ENCODE measurements at regions not wholly inside any gene's neighbourhood (a gene's known extent, or its start where the extent isn't known, plus 50 kb on each side); places are given as distances from the start of the nearest gene placed in this dataset.

DNA sequence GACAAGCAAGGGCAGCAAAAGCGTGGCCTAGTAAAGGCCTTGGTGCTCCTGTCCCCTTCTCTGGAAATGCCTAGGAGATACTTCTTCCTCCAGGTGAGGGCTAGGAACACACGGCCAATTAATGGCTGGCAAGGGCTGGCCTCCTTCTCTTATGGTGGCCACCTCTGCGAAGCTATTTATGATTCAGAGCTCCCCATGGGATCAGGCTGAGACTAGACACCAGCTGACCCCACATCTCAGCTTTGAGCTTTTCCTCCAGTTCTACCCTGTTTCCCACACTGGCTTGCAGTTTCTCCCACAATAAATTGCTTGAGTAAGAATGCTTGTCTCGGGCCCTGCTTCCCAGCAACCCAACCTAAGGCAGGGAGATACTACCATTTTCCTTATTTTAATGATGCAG, 53.7 kb downstream of the CAMK2N1 start:
- no peak for FAIRE-seq
- no peak for DNase-seq (ENCODE audit: insufficient read length, low spot score)
- no peak for TF ChIP-seq POLR2A (IDR thresholded peaks at IDR 0.05; ENCODE audit: low read depth, low read length)

DNA sequence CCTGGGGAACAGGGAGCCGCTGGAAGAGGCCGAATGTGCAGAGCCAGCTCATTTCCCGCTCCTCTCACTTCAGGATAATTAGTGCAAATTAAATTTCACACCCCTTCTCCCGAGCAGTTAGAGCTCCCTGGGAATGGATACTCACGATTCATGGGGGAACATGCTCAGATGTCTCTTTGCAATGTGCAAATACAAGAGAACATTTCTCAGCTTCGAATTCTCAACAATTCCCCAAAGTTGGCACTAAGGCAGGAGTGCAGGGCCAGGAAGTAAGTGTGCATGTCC, 54.9 kb downstream of the CAMK2N1 start:
- FAIRE-seq, result no peak
- TF ChIP-seq POLR2A (IDR thresholded peaks at IDR 0.05; ENCODE audit: low read depth, low read length), result no peak
- no peak for DNase-seq (ENCODE audit: insufficient read length, low spot score)

DNA sequence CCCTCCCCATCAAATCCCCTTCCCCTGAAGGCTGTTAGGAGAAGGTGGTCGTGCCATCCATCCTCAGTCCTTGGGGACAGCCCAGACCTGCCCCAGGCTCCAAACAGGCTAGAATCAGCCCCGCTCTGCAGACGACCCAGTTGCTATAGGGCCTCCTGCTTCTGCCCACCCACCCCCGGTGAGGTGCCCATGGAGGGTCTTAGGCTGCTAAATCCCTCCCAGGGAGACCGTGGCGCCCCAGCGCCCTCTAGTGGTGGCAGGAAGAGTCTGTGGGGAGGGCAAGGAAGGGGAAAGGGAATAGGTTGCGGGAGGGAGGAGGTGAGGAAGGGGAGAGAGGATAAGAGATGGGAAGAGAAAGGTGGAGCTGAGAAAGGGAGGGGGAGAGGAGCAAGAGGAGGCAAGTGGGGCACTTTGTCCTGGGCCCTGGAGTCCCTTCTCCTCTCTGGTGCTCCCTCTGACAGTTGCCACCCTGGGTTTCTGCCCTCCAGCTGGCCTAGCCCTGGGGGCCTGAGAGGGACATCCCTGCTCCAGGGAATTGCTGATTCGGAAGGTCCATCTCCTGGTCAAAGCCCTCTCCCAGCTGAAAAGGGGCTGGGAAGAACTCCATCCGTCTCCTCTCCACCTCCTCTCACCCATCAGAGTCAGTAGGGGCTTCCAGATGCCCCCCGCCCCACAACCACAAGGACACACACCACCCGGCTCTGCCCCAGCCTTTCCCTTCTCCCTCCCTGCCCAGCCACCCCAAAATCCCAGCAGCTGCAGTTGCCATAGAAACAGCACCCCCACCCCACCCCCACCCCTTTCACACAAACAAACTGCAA, 55.4 kb downstream of the CAMK2N1 start:
- no peak for TF ChIP-seq POLR2A (IDR thresholded peaks at IDR 0.05; ENCODE audit: low read depth, low read length)
- DNase-seq (ENCODE audit: insufficient read length, low spot score) (no peak), FAIRE-seq (no peak)

DNA sequence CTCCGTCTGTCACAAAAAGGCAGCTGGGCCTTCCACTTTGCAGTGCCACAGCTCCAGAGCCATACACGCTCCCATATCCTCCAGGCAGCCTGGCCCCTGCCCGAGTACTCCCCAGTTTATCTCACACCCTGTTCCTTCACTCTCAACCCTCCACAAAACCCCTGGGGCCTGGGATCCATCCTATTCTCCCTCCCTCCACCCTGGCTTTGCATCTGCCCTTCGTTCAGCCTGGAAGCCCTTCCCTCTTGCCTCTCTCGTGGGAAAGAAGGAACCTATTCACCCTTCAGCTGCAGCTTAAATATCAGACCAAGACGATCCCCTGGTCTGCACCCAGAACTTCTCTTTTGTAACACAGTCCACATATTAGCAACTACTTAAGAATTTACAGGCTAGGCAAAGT, 56.7 kb downstream of the CAMK2N1 start:
- FAIRE-seq (no peak), DNase-seq (ENCODE audit: insufficient read length, low spot score) (no peak)
- no peak for TF ChIP-seq POLR2A (IDR thresholded peaks at IDR 0.05; ENCODE audit: low read depth, low read length)

DNA sequence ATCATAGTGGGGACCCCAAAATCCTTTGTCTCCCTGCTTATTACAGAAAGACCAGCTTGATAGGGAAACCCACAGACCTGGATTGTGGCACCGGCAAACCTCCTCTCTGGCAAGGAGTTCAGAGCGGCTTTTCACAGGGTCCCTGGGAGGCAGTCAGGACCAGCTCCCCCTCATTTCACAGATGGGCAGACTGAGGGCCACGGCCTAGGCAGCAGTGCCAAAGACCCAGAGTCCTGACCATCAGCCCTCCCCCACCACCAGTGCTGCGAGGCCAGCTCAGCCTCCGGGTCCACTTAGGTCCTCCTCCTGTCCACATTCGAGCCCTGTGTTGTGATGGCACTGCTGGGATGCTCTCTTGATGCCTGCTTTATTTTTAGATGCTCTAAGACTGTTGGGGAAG, 57.2 kb downstream of the CAMK2N1 start:
- DNase-seq (ENCODE audit: insufficient read length, low spot score) (no peak), FAIRE-seq (no peak)
- TF ChIP-seq POLR2A (IDR thresholded peaks at IDR 0.05; ENCODE audit: low read depth, low read length), result no peak

DNA sequence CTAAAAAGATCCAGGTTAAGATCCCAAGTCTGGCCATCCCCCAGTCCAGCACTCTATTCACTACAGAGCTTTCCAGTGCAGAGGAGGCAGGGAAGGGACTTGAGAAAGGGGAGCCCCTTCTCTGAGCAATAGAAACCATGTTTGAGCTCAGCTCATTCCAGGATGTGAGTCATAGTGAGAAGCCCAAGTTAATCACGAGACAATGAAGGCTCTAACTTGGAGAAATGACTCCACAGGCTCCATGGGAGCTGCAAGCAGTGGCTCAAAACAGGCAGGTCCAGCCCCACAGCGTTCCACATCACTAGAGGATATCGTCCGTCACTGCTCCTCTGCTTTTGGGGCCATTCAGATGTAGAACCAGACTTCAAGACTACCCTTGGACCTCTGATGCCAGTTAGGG, 59.1 kb downstream of the CAMK2N1 start:
- FAIRE-seq, result peak; percentile 70
- TF ChIP-seq POLR2A (IDR thresholded peaks at IDR 0.05; ENCODE audit: low read depth, low read length), result no peak

DNA sequence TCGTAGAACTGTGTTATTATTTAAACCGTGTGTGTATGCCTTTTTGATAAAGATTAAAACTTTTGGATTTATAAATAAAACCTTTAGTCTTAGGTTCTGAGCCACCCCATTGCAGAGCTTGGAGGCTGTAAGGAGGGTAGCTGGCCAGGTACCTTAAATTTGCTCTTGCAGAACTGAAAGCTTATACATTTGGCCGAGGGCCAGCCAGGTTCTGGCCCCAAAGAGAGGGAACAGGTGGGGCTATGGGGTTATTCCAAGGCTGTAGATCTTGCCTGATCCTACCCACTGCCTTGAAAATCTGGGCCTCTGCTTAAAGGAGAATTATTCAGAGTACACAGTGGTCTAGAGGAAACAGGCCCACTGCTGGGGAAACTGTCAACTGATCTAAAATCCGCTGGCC, 59.6 kb downstream of the CAMK2N1 start:
- FAIRE-seq (no peak), DNase-seq (ENCODE audit: insufficient read length, low spot score) (no peak)
- TF ChIP-seq POLR2A (IDR thresholded peaks at IDR 0.05; ENCODE audit: low read depth, low read length), result no peak

More for the DNA sequence above, 59.1 kb downstream of the CAMK2N1 start:
- DNase-seq (ENCODE audit: insufficient read length, low spot score), result peak; percentile 51

DNA sequence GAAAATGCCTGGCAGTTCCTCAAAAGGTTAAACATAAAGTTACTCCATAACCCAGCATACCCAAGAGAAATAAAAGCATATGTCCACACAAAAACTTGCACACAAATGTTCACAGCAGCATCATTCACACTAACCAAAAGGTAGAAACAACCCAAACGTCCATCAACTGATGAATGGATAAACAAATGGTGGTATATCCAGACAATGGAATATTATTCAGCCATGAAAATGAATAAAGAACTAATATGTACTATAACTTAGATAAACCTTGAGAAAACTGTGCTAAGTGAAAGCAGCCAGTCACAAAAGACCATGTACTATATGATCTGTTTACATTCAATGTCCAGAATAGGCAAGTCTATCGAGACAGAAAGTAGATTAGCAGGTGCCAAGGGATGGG, 60.4 kb downstream of the CAMK2N1 start:
- no peak for FAIRE-seq
- no peak for TF ChIP-seq POLR2A (IDR thresholded peaks at IDR 0.05; ENCODE audit: low read depth, low read length)
- no peak for DNase-seq (ENCODE audit: insufficient read length, low spot score)

DNA sequence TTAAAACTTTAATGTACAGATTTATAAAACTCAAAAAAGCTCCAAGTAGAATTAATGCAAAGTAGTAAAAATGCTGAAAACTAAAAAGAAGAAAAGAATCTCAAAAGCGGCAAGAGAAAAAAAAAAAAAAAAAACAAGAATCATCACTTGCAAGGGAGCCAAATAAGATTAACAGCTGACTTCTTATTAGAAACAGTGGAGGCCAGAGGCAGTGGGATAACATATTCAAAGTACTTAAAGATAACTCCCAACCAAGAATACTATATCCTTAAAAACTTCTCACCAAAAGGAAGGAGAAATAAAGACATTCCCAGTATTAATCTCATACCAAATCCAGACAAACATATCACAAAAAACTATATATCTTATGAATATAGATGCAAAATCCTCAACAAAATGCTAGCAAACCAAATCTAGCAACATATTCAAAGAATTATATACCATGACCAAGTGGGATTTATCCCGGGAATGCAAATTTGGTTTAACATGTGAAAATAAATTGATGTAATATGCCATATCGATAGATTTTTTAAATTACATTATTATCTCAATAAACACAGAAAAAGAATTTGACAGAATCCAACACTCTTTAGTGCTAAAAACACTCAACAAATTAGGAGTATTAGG, 62.7 kb downstream of the CAMK2N1 start:
- no peak for FAIRE-seq
- TF ChIP-seq POLR2A (IDR thresholded peaks at IDR 0.05; ENCODE audit: low read depth, low read length), result no peak
- DNase-seq (ENCODE audit: insufficient read length, low spot score), result no peak

DNA sequence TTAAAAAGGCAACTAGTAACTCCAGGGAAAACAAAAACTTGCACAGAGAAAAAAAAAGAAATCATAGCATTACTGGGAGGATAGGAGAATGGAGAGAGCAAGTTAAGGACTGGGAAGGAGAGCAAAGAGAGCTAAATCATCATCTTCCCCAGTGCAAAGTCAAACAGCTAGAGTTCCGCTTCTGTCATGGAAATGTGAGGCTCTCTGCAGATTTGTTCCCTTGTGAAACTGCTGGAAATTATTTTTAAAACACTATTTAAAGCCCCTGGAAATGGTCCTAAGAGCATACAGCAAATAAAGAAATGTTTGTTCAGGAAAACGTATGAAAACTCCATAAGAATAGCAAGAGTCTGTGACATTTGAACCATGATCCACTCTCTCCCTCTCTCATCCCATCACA, 64.6 kb downstream of the CAMK2N1 start:
- no peak for FAIRE-seq
- no peak for TF ChIP-seq POLR2A (IDR thresholded peaks at IDR 0.05; ENCODE audit: low read depth, low read length)
- DNase-seq (ENCODE audit: insufficient read length, low spot score), result no peak

DNA sequence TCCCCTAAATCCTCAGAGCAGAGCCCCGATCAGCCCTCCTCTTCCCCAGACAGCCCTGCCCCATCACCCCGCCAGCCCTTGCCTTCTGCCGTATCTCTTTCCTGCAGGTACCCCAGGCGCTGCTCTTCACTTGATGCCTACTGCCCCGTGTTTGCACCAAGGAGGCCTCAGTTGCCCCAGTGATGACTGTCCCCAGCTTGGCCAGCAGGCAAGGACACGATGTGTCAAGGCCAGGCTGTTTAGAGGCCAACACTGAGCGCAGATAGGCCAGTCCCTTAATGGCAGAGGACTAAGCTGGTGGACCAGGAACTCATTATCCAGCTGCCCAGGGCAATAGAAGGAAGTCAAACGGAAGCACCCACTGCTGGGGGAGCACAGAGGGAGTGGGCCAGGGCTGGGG, 68.4 kb downstream of the CAMK2N1 start:
- TF ChIP-seq POLR2A (IDR thresholded peaks at IDR 0.05; ENCODE audit: low read depth, low read length), result no peak
- DNase-seq (ENCODE audit: insufficient read length, low spot score), result no peak
- no peak for FAIRE-seq

DNA sequence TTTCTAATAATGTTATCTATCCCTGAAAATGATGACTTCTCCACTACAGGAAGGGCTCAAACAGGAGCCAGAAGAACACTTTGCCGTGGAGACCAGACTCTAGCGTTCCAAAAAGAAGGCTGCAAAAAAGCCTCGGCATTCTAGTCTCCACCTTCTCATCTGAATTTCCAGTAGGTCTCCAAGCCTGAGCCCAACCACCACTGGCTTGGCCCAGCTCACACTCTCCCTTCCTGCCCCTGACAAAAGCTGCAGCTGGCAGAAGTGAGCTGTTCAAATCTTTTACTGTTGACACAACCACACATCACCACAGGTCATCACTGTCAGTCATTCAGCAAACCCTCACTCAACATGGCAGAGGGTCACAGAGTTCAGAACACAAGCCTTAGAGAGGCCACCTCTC, 69.3 kb downstream of the CAMK2N1 start:
- FAIRE-seq, result no peak
- no peak for TF ChIP-seq POLR2A (IDR thresholded peaks at IDR 0.05; ENCODE audit: low read depth, low read length)

DNA sequence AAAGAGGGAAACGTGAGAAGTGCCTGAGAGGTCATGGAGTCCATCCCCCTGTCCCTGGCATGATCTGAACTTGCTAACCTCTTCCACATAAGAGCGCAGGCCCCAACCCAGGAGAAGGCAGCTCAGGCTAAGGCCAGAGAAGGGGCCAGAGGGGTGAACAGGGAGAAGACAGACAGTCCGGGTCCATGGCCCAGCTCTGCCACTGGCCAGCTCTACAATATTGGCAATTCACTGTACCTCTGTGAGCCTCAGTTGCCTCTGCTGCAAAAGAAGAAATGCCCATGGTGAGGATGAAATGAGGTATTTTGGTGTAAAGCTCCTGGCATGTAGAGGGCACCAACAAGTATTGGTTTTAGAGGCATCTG, 72.3 kb downstream of the CAMK2N1 start:
- FAIRE-seq, result no peak
- DNase-seq (ENCODE audit: insufficient read length, low spot score), result no peak
- TF ChIP-seq POLR2A (IDR thresholded peaks at IDR 0.05; ENCODE audit: low read depth, low read length), result no peak

More for the DNA sequence above, 69.3 kb downstream of the CAMK2N1 start:
- no peak for DNase-seq (ENCODE audit: insufficient read length, low spot score)

DNA sequence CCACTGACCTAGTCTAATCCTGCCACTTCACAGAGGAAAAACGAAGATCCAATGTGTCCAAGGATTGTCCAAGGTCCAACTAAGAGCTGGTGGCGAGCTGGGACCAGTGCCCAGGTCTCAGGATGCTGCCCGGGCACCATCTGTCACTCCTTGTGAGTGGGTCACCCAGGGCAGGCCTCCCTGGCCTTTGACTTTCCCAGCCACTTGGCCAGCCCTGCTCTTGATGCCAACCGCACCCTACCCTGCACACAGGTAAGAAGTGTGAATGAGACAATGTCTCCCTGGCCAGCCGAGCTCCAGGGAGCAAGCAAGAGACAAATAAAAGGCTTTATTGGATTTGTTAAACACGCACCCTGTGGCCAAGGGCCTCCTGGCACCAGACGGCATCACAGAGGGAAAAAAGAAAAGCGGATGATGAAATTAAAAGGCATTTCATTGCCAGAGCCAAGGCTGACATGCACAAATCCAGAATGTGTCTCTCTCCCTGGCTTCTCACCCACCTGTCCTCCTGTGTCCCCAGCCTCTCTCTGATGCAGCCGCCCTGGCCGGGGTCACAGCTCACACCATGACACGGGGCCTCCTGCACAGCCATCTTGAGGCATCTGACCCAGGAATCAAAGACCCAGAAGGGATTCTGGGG, 72.8 kb downstream of the CAMK2N1 start:
- no peak for DNase-seq (ENCODE audit: insufficient read length, low spot score)
- no peak for FAIRE-seq
- no peak for TF ChIP-seq POLR2A (IDR thresholded peaks at IDR 0.05; ENCODE audit: low read depth, low read length)

All from H54 (cell line).